ENCODE measurements at regions not wholly inside any gene's neighbourhood (a gene's known extent, or its start where the extent isn't known, plus 50 kb on each side); places are given as distances from the start of the nearest gene placed in this dataset.

GRCh38 chr13:40490086-40490758, 176.2 kb downstream of the FOXO1 start:
- peaks cover 14% of the 10 kb centered on the region for H3K4me1 Mint-ChIP-seq
- no peaks in the 10 kb centered on the region for H3K79me2 ChIP-seq (ENCODE audit: insufficient read depth, low read length)
- peaks cover 6 to 7% (median 6%) of the 10 kb centered on the region in 3 donors for H3K27me3 Mint-ChIP-seq (ENCODE audit: low read depth in 3 of 3)
- TF ChIP-seq CTCF (IDR thresholded peaks at IDR 0.05): no peak
- no peak for DNase-seq
- H3K9ac ChIP-seq (ENCODE audit: insufficient read depth, low read length, poor library complexity, severe bottlenecking): no peak overlapping the region
- no peak overlapping the region for H2AFZ ChIP-seq (ENCODE audit: insufficient read depth, low read depth, low read length, poor library complexity, severe bottlenecking)
- no peak overlapping the region for H3K4me2 ChIP-seq (replicated peaks; ENCODE audit: extremely low read depth, low read length, poor library complexity, severe bottlenecking)
- intact Hi-C loops (cut with micrococcal nuclease): no loop called here
- H3K4me3 Mint-ChIP-seq: no peak overlapping the region
- H3K4me1 ChIP-seq (ENCODE audit: control insufficient read depth in 1 of 2, insufficient read depth in 2 of 2, low read length in 2 of 2): no peaks in the 10 kb centered on the region
- no peaks in the 10 kb centered on the region for H3K27me3 ChIP-seq (ENCODE audit: control insufficient read depth in 2 of 2, insufficient read depth in 2 of 2, low read length in 2 of 2)
- H3K36me3 Mint-ChIP-seq: no peaks in the 10 kb centered on the region
- no peaks in the 10 kb centered on the region for H3K36me3 ChIP-seq (replicated peaks in 1 of 2; ENCODE audit: control insufficient read depth in 1 of 2, insufficient read depth in 2 of 2, low read length in 2 of 2)
- no peaks in the 10 kb centered on the region for H4K20me1 ChIP-seq (ENCODE audit: insufficient read depth, low read length)
- 86% methylated on average over 5 of the region's 7 CpGs for whole genome bisulfite sequencing (ENCODE audit: insufficient coverage)
- H3K27ac ChIP-seq (ENCODE audit: low read depth in 1 of 2, low read length in 2 of 2): no peak overlapping the region
- peak overlapping the region in 1 of 7 donors; percentile 60 for H3K27ac Mint-ChIP-seq
- H3K4me3 ChIP-seq (replicated peaks in 1 of 3; ENCODE audit: low read depth in 2 of 3, low read length in 3 of 3): no peak overlapping the region
- no peaks in the 10 kb centered on the region for H3K9me3 Mint-ChIP-seq
- no peaks in the 10 kb centered on the region for H3K9me3 ChIP-seq (replicated peaks in 1 of 2; ENCODE audit: control insufficient read depth in 1 of 2, insufficient read depth in 1 of 2, low read length in 2 of 2)

- Histone ChIP-seq H3K27ac (ENCODE audit: low read depth in 1 of 2, low read length in 2 of 2) (no peak overlapping the region), H2AFZ (ENCODE audit: insufficient read depth, low read depth, low read length, poor library complexity, severe bottlenecking) (no peak overlapping the region), H3K4me2 (replicated peaks; ENCODE audit: extremely low read depth, low read length, poor library complexity, severe bottlenecking) (no peak overlapping the region), H3K9me3 (replicated peaks in 1 of 2; ENCODE audit: control insufficient read depth in 1 of 2, insufficient read depth in 1 of 2, low read length in 2 of 2) (no peaks in the 10 kb centered on the region), H3K4me3 (replicated peaks in 1 of 3; ENCODE audit: low read depth in 2 of 3, low read length in 3 of 3) (no peak overlapping the region), H3K27me3 (ENCODE audit: control insufficient read depth in 2 of 2, insufficient read depth in 2 of 2, low read length in 2 of 2) (no peaks in the 10 kb centered on the region), H3K4me1 (ENCODE audit: control insufficient read depth in 1 of 2, insufficient read depth in 2 of 2, low read length in 2 of 2) (no peaks in the 10 kb centered on the region), H3K9ac (ENCODE audit: insufficient read depth, low read length, poor library complexity, severe bottlenecking) (no peak overlapping the region), H3K36me3 (replicated peaks in 1 of 2; ENCODE audit: control insufficient read depth in 1 of 2, insufficient read depth in 2 of 2, low read length in 2 of 2) (no peaks in the 10 kb centered on the region), H4K20me1 (ENCODE audit: insufficient read depth, low read length) (no peaks in the 10 kb centered on the region), H3K79me2 (ENCODE audit: insufficient read depth, low read length) (no peaks in the 10 kb centered on the region)
- Mint-ChIP-seq H3K9me3 (peaks cover 0 to 2% (median 0%) of the 10 kb centered on the region in 7 donors), H3K27ac (no peak overlapping the region), H3K4me1 (peaks cover 9% of the 10 kb centered on the region), H3K4me3 (no peak overlapping the region), H3K36me3 (no peaks in the 10 kb centered on the region), H3K27me3 (ENCODE audit: low read depth in 3 of 3) (peaks cover 4 to 9% (median 9%) of the 10 kb centered on the region in 3 donors)
- no peak for DNase-seq
- 76% methylated on average over 9 of the region's 9 CpGs for WGBS (ENCODE audit: insufficient coverage)
- TF ChIP-seq CTCF (IDR thresholded peaks at IDR 0.05): no peak
- intact Hi-C loops (cut with micrococcal nuclease): no loop called here
Measured at GRCh38 chr13:40492511-40492910, 173.9 kb downstream of the FOXO1 start.
